Panc1 (cell line): ENCODE measurements at regions not wholly inside any gene's neighbourhood (a gene's known extent, or its start where the extent isn't known, plus 50 kb on each side); places are given as distances from the start of the nearest gene placed in this dataset.

Source experiments
- POLR2AphosphoS5 ChIP-seq: IDR thresholded peaks from 2 replicates; pipeline ENCODE4 v1.6.1; 2012; ENCODE audit warnings: mild to moderate bottlenecking, low read depth, low read length, moderate library complexity
- SIN3A ChIP-seq: IDR thresholded peaks from 2 replicates; pipeline ENCODE4 v1.6.1; 2012; ENCODE audit warnings: low read depth, mild to moderate bottlenecking, low read length, moderate library complexity, borderline replicate concordance; ENCODE audit not compliant: insufficient read depth
- TF ChIP-seq, protein P1 (sequence below): fragments of 450-650 bp; IDR thresholded peaks from 2 replicates; pipeline ENCODE4 v1.5.1; 2017; ENCODE audit warnings: mild to moderate bottlenecking
- TF ChIP-seq, protein P2 (sequence below), 2 experiments: IDR thresholded peaks; 2 replicates each; pipeline ENCODE4 v1.6.1; 2011 to 2012; ENCODE audit warnings: low read depth in 2 of 2, control low read depth in 1 of 2, low read length in 1 of 2, mild to moderate bottlenecking in 1 of 2, moderate library complexity in 1 of 2; ENCODE audit not compliant: insufficient read depth in 1 of 2

DNA sequence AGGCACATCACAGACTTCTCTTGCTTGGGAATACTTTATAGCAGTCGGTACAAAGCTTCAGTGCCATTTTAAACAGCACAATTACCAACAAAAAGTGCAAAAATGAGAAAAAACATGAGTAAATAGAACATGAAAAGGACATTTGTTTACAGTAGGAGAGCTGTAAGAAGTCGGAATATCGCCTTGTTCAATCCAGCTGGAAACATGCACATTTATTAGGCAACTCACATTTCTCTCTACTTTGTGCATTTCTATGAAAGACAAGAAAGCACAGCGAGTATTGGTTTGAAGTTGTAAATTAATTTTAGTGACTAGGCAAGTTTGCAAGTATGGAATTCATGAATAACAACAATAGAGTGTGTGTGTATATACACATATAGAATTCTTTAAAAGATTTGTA, 484.7 kb downstream of the DACH1 start:
- TF ChIP-seq, protein P1, sequence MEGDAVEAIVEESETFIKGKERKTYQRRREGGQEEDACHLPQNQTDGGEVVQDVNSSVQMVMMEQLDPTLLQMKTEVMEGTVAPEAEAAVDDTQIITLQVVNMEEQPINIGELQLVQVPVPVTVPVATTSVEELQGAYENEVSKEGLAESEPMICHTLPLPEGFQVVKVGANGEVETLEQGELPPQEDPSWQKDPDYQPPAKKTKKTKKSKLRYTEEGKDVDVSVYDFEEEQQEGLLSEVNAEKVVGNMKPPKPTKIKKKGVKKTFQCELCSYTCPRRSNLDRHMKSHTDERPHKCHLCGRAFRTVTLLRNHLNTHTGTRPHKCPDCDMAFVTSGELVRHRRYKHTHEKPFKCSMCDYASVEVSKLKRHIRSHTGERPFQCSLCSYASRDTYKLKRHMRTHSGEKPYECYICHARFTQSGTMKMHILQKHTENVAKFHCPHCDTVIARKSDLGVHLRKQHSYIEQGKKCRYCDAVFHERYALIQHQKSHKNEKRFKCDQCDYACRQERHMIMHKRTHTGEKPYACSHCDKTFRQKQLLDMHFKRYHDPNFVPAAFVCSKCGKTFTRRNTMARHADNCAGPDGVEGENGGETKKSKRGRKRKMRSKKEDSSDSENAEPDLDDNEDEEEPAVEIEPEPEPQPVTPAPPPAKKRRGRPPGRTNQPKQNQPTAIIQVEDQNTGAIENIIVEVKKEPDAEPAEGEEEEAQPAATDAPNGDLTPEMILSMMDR, result no peak
- no peak for TF ChIP-seq POLR2AphosphoS5
- TF ChIP-seq, protein P2, sequence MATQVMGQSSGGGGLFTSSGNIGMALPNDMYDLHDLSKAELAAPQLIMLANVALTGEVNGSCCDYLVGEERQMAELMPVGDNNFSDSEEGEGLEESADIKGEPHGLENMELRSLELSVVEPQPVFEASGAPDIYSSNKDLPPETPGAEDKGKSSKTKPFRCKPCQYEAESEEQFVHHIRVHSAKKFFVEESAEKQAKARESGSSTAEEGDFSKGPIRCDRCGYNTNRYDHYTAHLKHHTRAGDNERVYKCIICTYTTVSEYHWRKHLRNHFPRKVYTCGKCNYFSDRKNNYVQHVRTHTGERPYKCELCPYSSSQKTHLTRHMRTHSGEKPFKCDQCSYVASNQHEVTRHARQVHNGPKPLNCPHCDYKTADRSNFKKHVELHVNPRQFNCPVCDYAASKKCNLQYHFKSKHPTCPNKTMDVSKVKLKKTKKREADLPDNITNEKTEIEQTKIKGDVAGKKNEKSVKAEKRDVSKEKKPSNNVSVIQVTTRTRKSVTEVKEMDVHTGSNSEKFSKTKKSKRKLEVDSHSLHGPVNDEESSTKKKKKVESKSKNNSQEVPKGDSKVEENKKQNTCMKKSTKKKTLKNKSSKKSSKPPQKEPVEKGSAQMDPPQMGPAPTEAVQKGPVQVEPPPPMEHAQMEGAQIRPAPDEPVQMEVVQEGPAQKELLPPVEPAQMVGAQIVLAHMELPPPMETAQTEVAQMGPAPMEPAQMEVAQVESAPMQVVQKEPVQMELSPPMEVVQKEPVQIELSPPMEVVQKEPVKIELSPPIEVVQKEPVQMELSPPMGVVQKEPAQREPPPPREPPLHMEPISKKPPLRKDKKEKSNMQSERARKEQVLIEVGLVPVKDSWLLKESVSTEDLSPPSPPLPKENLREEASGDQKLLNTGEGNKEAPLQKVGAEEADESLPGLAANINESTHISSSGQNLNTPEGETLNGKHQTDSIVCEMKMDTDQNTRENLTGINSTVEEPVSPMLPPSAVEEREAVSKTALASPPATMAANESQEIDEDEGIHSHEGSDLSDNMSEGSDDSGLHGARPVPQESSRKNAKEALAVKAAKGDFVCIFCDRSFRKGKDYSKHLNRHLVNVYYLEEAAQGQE (IDR thresholded peaks at IDR 0.05; ENCODE audit: insufficient read depth in 1 of 2, low read depth in 2 of 2, low read length in 1 of 2), result no peak
- TF ChIP-seq SIN3A, result no peak
